ENCODE measurements at regions not wholly inside any gene's neighbourhood (a gene's known extent, or its start where the extent isn't known, plus 50 kb on each side); places are given as distances from the start of the nearest gene placed in this dataset.
"Not testable (repeated sequence)": the region's sequence is repeated elsewhere in the genome, so short reads cannot be mapped to it uniquely, and the experiment has no call there.

GRCh38 chr1:113312651-113313050 is 77.7 kb upstream of the MAGI3 start:
- TF ChIP-seq SP1 (IDR thresholded peaks at IDR 0.05); FOXM1 (IDR thresholded peaks at IDR 0.05; ENCODE audit: borderline replicate concordance); BHLHE40 (IDR thresholded peaks at IDR 0.05; ENCODE audit: borderline replicate concordance); LEF1 (IDR thresholded peaks at IDR 0.05; ENCODE audit: borderline replicate concordance); PKNOX1 (IDR thresholded peaks at IDR 0.05); ELF4 (IDR thresholded peaks at IDR 0.05): not testable (repeated sequence)

Measured in HEK293T (cell line).